ENCODE measurements at regions not wholly inside any gene's neighbourhood (a gene's known extent, or its start where the extent isn't known, plus 50 kb on each side); places are given as distances from the start of the nearest gene placed in this dataset.

- TF ChIP-seq, protein P1, sequence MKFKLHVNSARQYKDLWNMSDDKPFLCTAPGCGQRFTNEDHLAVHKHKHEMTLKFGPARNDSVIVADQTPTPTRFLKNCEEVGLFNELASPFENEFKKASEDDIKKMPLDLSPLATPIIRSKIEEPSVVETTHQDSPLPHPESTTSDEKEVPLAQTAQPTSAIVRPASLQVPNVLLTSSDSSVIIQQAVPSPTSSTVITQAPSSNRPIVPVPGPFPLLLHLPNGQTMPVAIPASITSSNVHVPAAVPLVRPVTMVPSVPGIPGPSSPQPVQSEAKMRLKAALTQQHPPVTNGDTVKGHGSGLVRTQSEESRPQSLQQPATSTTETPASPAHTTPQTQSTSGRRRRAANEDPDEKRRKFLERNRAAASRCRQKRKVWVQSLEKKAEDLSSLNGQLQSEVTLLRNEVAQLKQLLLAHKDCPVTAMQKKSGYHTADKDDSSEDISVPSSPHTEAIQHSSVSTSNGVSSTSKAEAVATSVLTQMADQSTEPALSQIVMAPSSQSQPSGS (CRISPR knock-in tag; IDR thresholded peaks at IDR 0.05; ENCODE audit: borderline replicate concordance, low read depth) = no peak
- TF ChIP-seq SMAD4 (CRISPR knock-in tag; IDR thresholded peaks at IDR 0.05) = no peak
These were observed 57.2 kb upstream of the SSBP2 start (continued) for GRCh38 chr5:81808106-81808505.

DNA sequence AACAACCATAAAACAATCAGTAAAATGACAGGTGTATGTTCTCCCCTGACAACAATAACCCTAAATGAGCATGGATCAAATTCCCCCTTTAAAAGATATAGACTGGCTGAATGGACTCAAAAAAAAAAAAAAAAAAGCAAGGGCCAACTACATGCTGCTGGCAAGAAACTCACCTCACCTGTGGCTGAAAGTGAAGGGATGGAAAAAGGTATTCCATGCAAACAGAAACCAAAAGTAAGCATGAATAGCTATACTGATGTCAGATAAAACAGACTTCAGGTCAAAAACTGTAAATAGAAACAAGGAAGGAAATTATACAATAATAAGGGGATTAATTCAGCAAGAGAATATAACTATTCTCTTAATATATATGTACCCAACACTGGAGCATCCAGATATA is 54.2 kb upstream of the SSBP2 start:
- Mint-ChIP-seq H3K27ac (no peak overlapping the region), H3K36me3 (peaks cover 18% of the 10 kb centered on the region), H3K4me3 (no peak overlapping the region), H3K4me1 (peaks cover 7% of the 10 kb centered on the region), H3K27me3 (ENCODE audit: low read depth) (no peaks in the 10 kb centered on the region), H3K9me3 (peaks cover 34% of the 10 kb centered on the region)
- ChIA-PET CTCF (interaction anchor here (0.7 kb wide), 1 partner anchor 53 kb away, joined by 3 read pairs; no protein-coding TSS in a partner anchor), POLR2A (no interaction called here)
- no peak for ATAC-seq
- TF ChIP-seq NR3C1 (CRISPR knock-in tag; conservative IDR thresholded peaks at IDR 0.05; ENCODE audit: low read depth) (no peak), ZNF416 (CRISPR knock-in tag; IDR thresholded peaks at IDR 0.05) (no peak), ZNF263 (CRISPR knock-in tag; IDR thresholded peaks at IDR 0.05; ENCODE audit: low read depth) (no peak), CBFB (CRISPR knock-in tag; IDR thresholded peaks at IDR 0.05; ENCODE audit: low read depth) (no peak), SMAD3 (CRISPR knock-in tag; IDR thresholded peaks at IDR 0.05; ENCODE audit: borderline replicate concordance) (no peak), NFATC4 (CRISPR knock-in tag; IDR thresholded peaks at IDR 0.05) (no peak), ZNF423 (CRISPR knock-in tag; IDR thresholded peaks at IDR 0.05) (no peak), ZNF396 (CRISPR knock-in tag; IDR thresholded peaks at IDR 0.05; ENCODE audit: borderline replicate concordance) (no peak), FOXP1 (CRISPR knock-in tag; IDR thresholded peaks at IDR 0.05; ENCODE audit: borderline replicate concordance) (no peak), ZMAT4 (CRISPR knock-in tag; IDR thresholded peaks at IDR 0.05) (no peak), MLX (CRISPR knock-in tag; IDR thresholded peaks at IDR 0.05) (no peak), ZNF317 (CRISPR knock-in tag; IDR thresholded peaks at IDR 0.05; ENCODE audit: borderline replicate concordance, low read depth) (no peak), TCF7 (CRISPR knock-in tag; IDR thresholded peaks at IDR 0.05; ENCODE audit: low read depth) (no peak), IRF2 (CRISPR knock-in tag; IDR thresholded peaks at IDR 0.05; ENCODE audit: borderline replicate concordance, low read depth) (no peak), EMX1 (CRISPR knock-in tag; IDR thresholded peaks at IDR 0.05) (no peak), IRF1 (CRISPR knock-in tag; IDR thresholded peaks at IDR 0.05) (no peak)
- TF ChIP-seq, protein P2, sequence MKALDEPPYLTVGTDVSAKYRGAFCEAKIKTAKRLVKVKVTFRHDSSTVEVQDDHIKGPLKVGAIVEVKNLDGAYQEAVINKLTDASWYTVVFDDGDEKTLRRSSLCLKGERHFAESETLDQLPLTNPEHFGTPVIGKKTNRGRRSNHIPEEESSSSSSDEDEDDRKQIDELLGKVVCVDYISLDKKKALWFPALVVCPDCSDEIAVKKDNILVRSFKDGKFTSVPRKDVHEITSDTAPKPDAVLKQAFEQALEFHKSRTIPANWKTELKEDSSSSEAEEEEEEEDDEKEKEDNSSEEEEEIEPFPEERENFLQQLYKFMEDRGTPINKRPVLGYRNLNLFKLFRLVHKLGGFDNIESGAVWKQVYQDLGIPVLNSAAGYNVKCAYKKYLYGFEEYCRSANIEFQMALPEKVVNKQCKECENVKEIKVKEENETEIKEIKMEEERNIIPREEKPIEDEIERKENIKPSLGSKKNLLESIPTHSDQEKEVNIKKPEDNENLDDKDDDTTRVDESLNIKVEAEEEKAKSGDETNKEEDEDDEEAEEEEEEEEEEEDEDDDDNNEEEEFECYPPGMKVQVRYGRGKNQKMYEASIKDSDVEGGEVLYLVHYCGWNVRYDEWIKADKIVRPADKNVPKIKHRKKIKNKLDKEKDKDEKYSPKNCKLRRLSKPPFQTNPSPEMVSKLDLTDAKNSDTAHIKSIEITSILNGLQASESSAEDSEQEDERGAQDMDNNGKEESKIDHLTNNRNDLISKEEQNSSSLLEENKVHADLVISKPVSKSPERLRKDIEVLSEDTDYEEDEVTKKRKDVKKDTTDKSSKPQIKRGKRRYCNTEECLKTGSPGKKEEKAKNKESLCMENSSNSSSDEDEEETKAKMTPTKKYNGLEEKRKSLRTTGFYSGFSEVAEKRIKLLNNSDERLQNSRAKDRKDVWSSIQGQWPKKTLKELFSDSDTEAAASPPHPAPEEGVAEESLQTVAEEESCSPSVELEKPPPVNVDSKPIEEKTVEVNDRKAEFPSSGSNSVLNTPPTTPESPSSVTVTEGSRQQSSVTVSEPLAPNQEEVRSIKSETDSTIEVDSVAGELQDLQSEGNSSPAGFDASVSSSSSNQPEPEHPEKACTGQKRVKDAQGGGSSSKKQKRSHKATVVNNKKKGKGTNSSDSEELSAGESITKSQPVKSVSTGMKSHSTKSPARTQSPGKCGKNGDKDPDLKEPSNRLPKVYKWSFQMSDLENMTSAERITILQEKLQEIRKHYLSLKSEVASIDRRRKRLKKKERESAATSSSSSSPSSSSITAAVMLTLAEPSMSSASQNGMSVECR (CRISPR knock-in tag; IDR thresholded peaks at IDR 0.05; ENCODE audit: borderline replicate concordance) = no peak
- TF ChIP-seq, protein P3, sequence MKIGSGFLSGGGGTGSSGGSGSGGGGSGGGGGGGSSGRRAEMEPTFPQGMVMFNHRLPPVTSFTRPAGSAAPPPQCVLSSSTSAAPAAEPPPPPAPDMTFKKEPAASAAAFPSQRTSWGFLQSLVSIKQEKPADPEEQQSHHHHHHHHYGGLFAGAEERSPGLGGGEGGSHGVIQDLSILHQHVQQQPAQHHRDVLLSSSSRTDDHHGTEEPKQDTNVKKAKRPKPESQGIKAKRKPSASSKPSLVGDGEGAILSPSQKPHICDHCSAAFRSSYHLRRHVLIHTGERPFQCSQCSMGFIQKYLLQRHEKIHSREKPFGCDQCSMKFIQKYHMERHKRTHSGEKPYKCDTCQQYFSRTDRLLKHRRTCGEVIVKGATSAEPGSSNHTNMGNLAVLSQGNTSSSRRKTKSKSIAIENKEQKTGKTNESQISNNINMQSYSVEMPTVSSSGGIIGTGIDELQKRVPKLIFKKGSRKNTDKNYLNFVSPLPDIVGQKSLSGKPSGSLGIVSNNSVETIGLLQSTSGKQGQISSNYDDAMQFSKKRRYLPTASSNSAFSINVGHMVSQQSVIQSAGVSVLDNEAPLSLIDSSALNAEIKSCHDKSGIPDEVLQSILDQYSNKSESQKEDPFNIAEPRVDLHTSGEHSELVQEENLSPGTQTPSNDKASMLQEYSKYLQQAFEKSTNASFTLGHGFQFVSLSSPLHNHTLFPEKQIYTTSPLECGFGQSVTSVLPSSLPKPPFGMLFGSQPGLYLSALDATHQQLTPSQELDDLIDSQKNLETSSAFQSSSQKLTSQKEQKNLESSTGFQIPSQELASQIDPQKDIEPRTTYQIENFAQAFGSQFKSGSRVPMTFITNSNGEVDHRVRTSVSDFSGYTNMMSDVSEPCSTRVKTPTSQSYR (CRISPR knock-in tag; IDR thresholded peaks at IDR 0.05) = no peak
- DNase-seq (ENCODE audit: low spot score) = no peak

Data from WTC11 (cell line).